ENCODE measurements at regions not wholly inside any gene's neighbourhood (a gene's known extent, or its start where the extent isn't known, plus 50 kb on each side); places are given as distances from the start of the nearest gene placed in this dataset.
A peak's percentile ranks its signal among the peaks of the same experiment; 100 is the strongest.

GRCh38 chr5:56763711-56764466, 51.5 kb upstream of the MAP3K1 start (continued):
- TF ChIP-seq CHD7 (IDR thresholded peaks at IDR 0.05; ENCODE audit: low read depth, low read length) (no peak), ZNF24 (IDR thresholded peaks at IDR 0.05) (no peak), MXI1 (IDR thresholded peaks at IDR 0.05; ENCODE audit: low read depth, low read length) (no peak), LCOR (CRISPR knock-in tag; IDR thresholded peaks at IDR 0.05) (no peak), TGIF2 (CRISPR knock-in tag; IDR thresholded peaks at IDR 0.05) (no peak), SMC3 (conservative IDR thresholded peaks at IDR 0.05; ENCODE audit: insufficient read depth, low read depth, low read length) (no peak), ZSCAN29 (IDR thresholded peaks at IDR 0.05) (no peak), ZNF609 (CRISPR knock-in tag; IDR thresholded peaks at IDR 0.05; ENCODE audit: borderline replicate concordance) (no peak), ZNF134 (CRISPR knock-in tag; conservative IDR thresholded peaks at IDR 0.05) (0 out of 2 replicates have a peak, but pooled peaks have one; percentile 40), ZBTB7A (IDR thresholded peaks at IDR 0.05; ENCODE audit: borderline replicate concordance, control insufficient read depth, low read depth, low read length) (no peak), OTX1 (CRISPR knock-in tag; IDR thresholded peaks at IDR 0.05) (0 out of 2 replicates have a peak, but pooled peaks have one; percentile 17), MYC (IDR thresholded peaks at IDR 0.05; ENCODE audit: low read depth, low read length) (no peak), MYC (CRISPR knock-in tag; IDR thresholded peaks at IDR 0.05; ENCODE audit: borderline replicate concordance, low read depth) (no peak)

Data from K562 (cell line).